ENCODE measurements at regions not wholly inside any gene's neighbourhood (a gene's known extent, or its start where the extent isn't known, plus 50 kb on each side); places are given as distances from the start of the nearest gene placed in this dataset.

- DNase-seq (no peak), ATAC-seq (no peak)
- intact Hi-C loops (cut with DNase I): no loop called here
Measured at GRCh38 chr6:163640641-163641040, 226.1 kb downstream of the QKI start.

GRCh38 chr6:163637524-163637923 lies 223.0 kb downstream of the QKI start:
- intact Hi-C loops (cut with DNase I): no loop called here
- no peak for DNase-seq
- no peak for ATAC-seq

GRCh38 chr6:163635731-163636364 lies 221.3 kb downstream of the QKI start:
- DNase-seq (no peak), ATAC-seq (no peak)
- intact Hi-C loops (cut with DNase I): no loop called here

GRCh38 chr6:163635315-163635714 lies 220.8 kb downstream of the QKI start:
- DNase-seq (no peak), ATAC-seq (no peak)
- intact Hi-C loops (cut with DNase I): no loop called here

- DNase-seq (no peak), ATAC-seq (no peak)
- intact Hi-C loops (cut with DNase I): no loop called here
Measured at GRCh38 chr6:163634211-163635171, 220.0 kb downstream of the QKI start.

- ATAC-seq (no peak), DNase-seq (no peak)
- intact Hi-C loops (cut with DNase I): no loop called here
Measured at GRCh38 chr6:163630991-163631390, 216.5 kb downstream of the QKI start.

GRCh38 chr6:163630572-163630971 lies 216.1 kb downstream of the QKI start:
- intact Hi-C loops (cut with DNase I): no loop called here
- peak in 1 of 2 donors; percentile 15 for ATAC-seq
- DNase-seq: no peak

GRCh38 chr6:163630096-163630495 lies 215.6 kb downstream of the QKI start:
- no peak for DNase-seq
- intact Hi-C loops (cut with DNase I): no loop called here
- ATAC-seq: peak in 1 of 2 donors; percentile 12
